ENCODE measurements at regions not wholly inside any gene's neighbourhood (a gene's known extent, or its start where the extent isn't known, plus 50 kb on each side); places are given as distances from the start of the nearest gene placed in this dataset.

- Histone ChIP-seq H3K27me3 (ENCODE audit: insufficient read depth in 3 of 3, low read length in 2 of 3) (no peaks in the 10 kb centered on the region), H3K9me3 (no peaks in the 10 kb centered on the region), H3K36me3 (ENCODE audit: insufficient read depth in 1 of 2, low read depth in 1 of 2) (no peaks in the 10 kb centered on the region), H3K27ac (no peak overlapping the region), H3K4me3 (no peak overlapping the region), H3K4me1 (no peaks in the 10 kb centered on the region)
- no peak for TF ChIP-seq CTCF (IDR thresholded peaks at IDR 0.05)
- intact Hi-C loops (cut with DNase I) = no loop called here
- WGBS, 3 donors = 83 to 85% (median 84%) methylated on average over 6 of the region's 6 CpGs
- DNase-seq = no peak
- ATAC-seq = no peak
Observed at GRCh38 chr18:56351911-56352500, 286.4 kb downstream of the TXNL1 start.

- Histone ChIP-seq H3K27me3 (ENCODE audit: insufficient read depth in 3 of 3, low read length in 2 of 3) (peaks cover 0 to 2% (median 0%) of the 10 kb centered on the region in 3 donors), H3K4me1 (no peaks in the 10 kb centered on the region), H3K4me3 (no peak overlapping the region), H3K36me3 (ENCODE audit: insufficient read depth in 1 of 2, low read depth in 1 of 2) (no peaks in the 10 kb centered on the region), H3K27ac (no peak overlapping the region), H3K9me3 (no peaks in the 10 kb centered on the region)
- WGBS, 3 donors = 75 to 83% (median 81%) methylated on average over 4 of the region's 4 CpGs
- no peak for TF ChIP-seq CTCF (IDR thresholded peaks at IDR 0.05)
- no peak for DNase-seq
- intact Hi-C loops (cut with DNase I) = no loop called here
- ATAC-seq = no peak
Observed at GRCh38 chr18:56337507-56337906, 300.9 kb downstream of the TXNL1 start.

GRCh38 chr18:56333839-56334238 lies 304.6 kb downstream of the TXNL1 start:
- intact Hi-C loops (cut with DNase I) = no loop called here
- Histone ChIP-seq H3K27me3 (ENCODE audit: insufficient read depth in 3 of 3, low read length in 2 of 3) (peaks cover 0 to 2% (median 0%) of the 10 kb centered on the region in 3 donors), H3K4me3 (no peak overlapping the region), H3K36me3 (ENCODE audit: insufficient read depth in 1 of 2, low read depth in 1 of 2) (no peaks in the 10 kb centered on the region), H3K9me3 (no peaks in the 10 kb centered on the region), H3K4me1 (no peaks in the 10 kb centered on the region), H3K27ac (no peak overlapping the region)
- TF ChIP-seq CTCF (IDR thresholded peaks at IDR 0.05) = no peak
- ATAC-seq (no peak), DNase-seq (no peak)
- WGBS, 3 donors = 78 to 81% (median 81%) methylated on average over 2 of the region's 2 CpGs

- ATAC-seq (no peak), DNase-seq (no peak)
- Histone ChIP-seq H3K27ac (no peak overlapping the region), H3K4me1 (no peaks in the 10 kb centered on the region), H3K36me3 (ENCODE audit: insufficient read depth in 1 of 2, low read depth in 1 of 2) (no peaks in the 10 kb centered on the region), H3K4me3 (no peak overlapping the region), H3K9me3 (no peaks in the 10 kb centered on the region), H3K27me3 (ENCODE audit: insufficient read depth in 3 of 3, low read length in 2 of 3) (peaks cover 0 to 2% (median 0%) of the 10 kb centered on the region in 3 donors)
- no peak for TF ChIP-seq CTCF (IDR thresholded peaks at IDR 0.05)
- WGBS, 3 donors = 81 to 85% (median 83%) methylated on average over 4 of the region's 4 CpGs
- intact Hi-C loops (cut with DNase I) = no loop called here
Observed at GRCh38 chr18:56333146-56333545, 305.2 kb downstream of the TXNL1 start.

GRCh38 chr18:56332371-56332770 lies 306.0 kb downstream of the TXNL1 start:
- Histone ChIP-seq H3K4me3 (no peak overlapping the region), H3K36me3 (ENCODE audit: insufficient read depth in 1 of 2, low read depth in 1 of 2) (no peaks in the 10 kb centered on the region), H3K27me3 (ENCODE audit: insufficient read depth in 3 of 3, low read length in 2 of 3) (peaks cover 0 to 2% (median 0%) of the 10 kb centered on the region in 3 donors), H3K9me3 (no peaks in the 10 kb centered on the region), H3K4me1 (no peaks in the 10 kb centered on the region), H3K27ac (no peak overlapping the region)
- intact Hi-C loops (cut with DNase I) = no loop called here
- no peak for DNase-seq
- no peak for TF ChIP-seq CTCF (IDR thresholded peaks at IDR 0.05)
- no peak for ATAC-seq
- WGBS, 3 donors = 65 to 66% (median 66%) methylated on average over 4 of the region's 4 CpGs

Data from psoas muscle (tissue), 7 donors.